ENCODE measurements at regions not wholly inside any gene's neighbourhood (a gene's known extent, or its start where the extent isn't known, plus 50 kb on each side); places are given as distances from the start of the nearest gene placed in this dataset.
"Not testable (repeated sequence)": the region's sequence is repeated elsewhere in the genome, so short reads cannot be mapped to it uniquely, and the experiment has no call there.

DNA sequence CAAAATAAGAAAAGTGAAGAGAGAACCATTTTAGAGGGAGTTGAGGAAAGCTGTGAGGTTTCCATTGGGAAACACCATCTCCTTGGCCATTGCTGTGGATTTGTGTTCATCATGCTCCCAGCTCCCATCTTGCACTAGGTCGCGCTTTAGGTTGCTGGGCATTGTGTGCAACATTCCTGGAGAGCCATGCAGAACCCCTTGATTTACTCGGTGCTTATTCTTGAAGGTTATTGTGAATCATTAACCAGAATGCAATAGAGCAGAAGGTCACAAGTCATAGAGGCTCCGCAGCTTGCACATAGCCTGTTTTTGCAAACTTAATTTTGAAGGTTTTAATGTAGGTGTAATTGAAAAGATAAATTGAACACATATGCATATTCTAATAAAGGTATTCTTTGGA lies 239.2 kb upstream of the IL12A start:
- DNase-seq, result no peak

DNA sequence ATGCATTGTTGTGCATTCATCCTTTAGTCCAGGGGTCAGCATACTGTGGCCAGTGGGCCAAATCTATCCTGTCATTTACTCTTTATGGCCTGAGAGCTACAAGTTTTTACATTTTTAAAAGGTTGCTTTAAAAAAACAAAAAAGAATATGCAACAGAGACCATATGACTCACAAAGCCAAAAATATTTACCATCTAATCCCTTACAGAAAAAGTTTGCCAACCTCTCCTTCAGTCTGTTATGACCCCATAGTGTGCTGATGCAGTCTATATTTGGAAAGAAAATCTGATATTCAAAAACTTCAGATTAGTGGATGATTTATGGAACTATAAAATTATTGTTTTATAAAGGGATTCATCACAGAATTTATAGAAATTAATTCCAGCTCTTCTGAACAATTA lies 237.5 kb upstream of the IL12A start:
- DNase-seq, result no peak

- no peak for DNase-seq
These were observed 236.9 kb upstream of the IL12A start for GRCh38 chr3:159751752-159752151.

DNA sequence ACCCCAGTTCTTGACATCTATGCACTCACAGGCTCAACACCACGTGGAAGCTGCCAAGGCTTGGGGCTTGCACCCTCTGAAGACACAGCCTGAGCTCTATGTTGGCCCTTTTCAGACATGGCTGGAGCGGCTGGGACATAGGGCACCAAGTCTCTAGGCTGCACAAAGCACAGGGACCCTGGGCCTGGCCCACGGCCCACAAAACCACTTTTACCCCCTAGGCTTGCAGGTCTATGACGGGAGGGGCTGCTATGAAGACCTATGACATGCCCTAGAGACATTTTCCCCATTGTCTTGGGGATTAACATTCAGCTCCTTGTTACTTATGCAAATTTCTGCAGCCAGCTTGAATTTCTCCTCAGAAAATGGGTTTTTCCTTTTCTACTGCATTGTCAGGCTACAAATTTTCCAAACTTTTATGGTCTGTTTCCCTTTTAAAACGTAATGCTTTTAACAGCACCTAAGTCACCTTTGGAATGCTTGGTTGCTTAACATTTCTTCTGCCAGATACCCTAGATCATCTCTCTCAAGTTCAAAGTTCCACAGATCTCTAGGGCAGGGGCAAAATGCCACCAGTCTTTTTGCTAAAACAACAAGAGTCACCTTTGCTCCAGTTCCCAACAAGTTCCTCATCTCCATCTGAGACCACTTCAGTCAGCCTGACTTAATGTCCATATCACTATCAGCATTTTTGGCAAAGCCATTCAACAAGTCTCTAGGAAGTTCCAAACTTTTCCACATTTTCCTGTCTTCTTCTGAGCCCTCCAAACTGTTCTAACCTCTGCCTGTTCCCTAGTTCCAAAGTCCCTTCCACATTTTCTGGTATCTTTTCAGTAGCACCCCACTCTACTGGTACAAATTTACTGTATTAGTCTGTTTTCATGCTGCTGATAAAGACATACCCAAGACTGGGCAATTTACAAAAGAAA lies 232.1 kb upstream of the IL12A start:
- DNase-seq, result not testable (repeated sequence)

GRCh38 chr3:159757341-159758060 lies 231.1 kb upstream of the IL12A start:
- DNase-seq, result no peak

DNA sequence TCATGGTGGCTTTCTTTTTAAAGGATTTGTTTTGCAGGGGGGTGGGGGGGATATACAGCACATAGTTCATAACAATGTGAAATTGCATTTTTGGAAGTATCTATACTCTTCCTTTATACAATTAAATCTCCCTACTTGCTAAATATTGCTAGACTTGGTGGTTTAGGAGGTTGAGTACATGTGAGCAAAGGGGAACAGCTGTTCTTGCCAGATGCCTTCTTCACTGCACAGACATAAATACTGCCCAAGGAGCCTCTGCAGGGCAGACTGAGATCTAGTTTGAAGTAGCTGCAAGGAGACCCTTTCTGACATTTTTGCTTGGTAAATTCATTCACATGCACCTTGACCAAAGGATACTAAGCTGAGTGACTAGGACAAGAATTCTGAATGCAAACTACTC lies 228.6 kb upstream of the IL12A start:
- no peak for DNase-seq

DNA sequence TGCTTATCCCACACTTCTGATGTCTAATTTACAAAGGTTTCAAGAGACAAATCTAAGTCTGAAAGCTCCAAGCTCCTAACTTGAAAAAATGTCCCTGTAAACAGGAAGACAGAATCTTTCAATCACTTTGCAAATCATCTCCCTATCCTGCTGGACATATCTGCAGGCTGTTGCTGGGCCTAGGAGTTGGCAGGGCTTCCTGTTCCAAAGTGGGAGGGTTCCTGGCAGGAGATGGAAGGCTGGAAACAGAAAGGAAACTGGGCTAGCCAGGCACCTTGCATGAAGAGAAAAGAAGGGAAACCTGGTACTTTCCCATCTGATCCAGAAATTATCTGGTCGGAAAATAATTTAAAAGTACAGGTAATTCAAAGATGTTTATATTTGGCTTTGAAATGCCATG lies 227.3 kb upstream of the IL12A start:
- no peak for DNase-seq

DNA sequence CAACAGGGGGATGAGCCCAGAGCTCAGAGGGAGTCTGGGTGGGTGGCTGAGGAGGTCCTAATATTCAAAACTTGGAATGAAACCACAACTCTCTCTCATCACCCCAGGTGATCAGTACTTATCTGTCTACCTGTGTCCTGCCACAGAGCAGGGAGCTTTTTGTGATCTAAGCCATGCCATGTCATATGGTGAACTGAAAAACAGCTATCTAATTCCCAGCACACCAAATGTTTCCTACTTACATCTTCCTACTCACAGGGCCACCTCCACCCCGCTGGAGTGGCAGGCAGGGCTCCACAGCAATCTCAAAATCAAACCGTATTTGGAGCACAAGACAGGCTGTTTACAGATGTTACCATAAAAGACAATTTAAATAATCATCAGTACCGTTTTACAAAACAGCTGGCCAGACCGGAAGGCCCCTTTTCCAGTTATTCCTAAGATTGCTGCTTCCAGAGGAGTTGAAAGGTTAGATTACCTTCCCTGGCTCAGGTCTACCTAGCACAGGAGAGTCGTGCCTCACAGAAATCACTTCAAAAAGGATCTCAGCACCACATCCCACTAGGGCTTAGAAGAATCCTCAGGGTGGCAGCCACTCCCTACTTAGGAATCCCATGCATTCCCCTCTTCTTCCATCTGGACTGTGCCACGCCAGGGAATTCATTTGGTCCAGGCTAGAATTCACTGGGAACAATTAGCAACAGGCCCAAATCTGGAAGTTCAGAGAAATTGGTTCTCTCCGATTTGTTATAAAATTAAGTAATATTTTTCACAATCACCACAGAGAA lies 226.6 kb upstream of the IL12A start:
- DNase-seq, result no peak

DNA sequence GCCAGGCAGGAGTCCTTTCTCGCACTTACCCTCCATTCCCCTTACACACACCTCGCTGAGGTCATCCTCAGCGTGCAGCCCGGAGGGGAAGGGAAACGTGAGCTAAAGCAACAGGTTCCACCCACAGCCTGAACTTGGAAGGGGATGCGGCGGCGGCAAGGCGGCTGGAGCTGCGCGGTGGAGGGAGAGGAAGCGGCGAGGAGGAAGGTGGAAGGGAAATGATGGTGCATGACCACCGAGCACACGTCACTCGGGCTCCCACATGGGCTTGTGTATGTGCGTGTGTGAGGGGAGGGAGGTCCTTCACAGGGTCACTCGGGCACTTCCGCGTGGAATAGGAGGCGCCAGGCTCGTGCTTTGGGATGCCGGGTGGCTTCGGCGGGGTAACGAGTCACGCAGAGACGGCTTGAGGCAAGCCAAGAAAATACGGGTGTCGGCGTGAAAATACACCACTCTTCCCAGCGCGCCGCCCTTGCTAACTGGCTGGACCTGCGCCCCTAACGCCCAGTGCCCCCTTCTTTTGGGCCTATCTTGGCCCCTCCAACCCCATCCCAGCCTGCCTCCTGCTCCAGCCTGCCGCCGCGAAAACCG lies 225.5 kb upstream of the IL12A start:
- DNase-seq, result peak; percentile 83

DNA sequence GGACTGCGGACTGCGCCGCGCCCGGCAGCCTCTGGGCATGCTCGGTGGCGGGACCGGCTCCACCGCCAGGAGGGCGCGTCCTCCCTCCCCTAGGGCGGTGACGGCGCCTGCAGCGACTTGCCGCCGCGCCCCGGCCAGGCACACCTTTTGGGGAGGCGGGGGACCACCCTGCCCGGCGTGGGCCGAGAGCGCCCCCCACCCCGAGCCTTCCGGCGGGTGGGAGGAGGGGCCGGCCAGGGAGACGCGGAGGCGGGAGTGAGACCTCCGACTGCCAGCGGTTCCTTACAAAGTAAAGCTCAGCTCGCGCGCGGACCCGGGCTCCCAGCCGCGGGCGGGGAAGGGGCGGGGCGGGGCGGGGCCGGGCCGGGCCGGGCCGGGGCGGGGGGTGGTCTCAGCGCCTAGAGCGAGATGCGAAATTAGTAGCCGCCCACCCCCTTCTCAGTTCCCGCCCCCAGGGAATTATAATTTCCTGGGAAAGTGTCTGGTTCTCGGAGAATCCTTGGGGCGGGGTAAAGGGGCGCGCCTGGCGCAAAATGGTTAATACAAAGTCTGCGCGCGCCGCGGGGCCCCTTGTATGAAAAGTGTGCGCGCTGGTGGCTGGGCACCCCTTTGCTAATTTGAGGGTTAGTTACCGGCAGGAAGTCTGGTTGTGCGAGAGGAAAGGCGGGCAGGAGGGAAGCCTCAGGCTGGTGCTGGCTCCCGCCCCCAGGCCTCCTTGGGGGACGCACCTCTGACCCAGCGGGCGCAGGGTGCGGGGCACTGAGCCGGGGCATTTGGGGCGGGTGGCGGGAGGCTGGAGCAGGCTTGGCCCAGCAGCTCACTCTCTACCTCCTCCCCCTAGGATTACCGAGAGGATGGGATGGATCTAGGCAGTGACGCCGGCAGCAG lies 224.8 kb upstream of the IL12A start:
- DNase-seq, result peak; percentile 68

DNA sequence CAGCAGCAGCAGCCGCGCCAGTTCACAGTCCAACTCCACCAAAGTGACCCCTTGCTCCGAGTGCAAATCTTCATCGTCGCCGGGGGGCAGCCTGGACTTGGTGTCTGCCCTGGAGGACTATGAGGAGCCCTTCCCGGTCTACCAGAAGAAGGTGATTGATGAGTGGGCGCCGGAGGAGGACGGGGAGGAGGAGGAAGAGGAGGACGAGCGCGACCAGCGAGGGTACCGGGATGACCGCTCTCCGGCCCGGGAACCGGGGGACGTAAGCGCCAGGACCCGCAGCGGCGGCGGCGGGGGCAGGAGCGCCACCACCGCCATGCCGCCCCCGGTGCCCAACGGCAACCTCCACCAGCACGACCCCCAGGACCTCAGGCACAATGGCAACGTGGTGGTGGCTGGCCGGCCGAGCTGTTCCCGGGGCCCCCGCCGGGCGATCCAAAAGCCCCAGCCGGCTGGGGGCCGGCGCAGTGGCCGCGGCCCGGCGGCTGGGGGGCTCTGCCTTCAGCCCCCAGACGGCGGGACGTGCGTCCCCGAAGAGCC lies 224.1 kb upstream of the IL12A start:
- no peak for DNase-seq

DNA sequence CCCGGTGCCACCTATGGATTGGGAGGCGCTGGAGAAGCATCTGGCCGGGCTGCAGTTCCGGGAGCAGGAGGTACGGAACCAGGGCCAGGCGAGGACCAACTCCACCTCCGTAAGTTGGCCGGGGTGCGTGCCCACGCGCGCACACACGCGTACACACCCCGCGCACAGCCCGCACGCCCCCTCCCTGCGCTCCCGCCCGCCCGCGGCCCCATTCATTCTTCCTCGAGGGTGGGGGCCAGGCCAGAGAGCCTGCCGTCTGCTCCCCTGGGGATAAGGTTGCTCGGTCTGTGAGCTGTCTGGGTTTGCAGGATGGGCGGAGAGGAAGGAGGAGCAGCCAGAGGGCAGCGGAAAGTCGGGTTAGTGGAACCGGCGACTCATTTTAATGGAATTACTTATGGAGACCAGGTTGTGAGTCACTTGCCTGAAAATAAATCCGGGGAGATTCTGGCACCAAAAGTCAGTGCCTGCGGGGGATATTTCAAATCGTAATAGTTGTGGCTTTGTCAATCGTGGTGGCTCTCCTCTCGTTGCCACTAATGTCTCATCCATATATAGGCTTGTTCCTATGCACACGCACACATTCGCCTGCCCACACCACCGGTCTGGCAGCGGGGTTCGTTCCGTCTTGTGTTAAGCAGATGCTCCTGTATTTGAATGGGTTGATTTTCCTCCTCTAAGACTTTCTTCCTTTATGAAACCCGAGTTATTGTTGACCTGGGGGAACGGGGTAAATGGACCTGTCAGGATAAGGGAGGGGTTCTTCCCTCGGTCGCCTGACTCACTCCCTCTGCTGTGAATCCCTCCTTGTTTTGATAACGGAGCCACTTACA lies 223.4 kb upstream of the IL12A start:
- DNase-seq, result no peak

- no peak for DNase-seq
These were observed 222.8 kb upstream of the IL12A start for GRCh38 chr3:159765860-159766294.

DNA sequence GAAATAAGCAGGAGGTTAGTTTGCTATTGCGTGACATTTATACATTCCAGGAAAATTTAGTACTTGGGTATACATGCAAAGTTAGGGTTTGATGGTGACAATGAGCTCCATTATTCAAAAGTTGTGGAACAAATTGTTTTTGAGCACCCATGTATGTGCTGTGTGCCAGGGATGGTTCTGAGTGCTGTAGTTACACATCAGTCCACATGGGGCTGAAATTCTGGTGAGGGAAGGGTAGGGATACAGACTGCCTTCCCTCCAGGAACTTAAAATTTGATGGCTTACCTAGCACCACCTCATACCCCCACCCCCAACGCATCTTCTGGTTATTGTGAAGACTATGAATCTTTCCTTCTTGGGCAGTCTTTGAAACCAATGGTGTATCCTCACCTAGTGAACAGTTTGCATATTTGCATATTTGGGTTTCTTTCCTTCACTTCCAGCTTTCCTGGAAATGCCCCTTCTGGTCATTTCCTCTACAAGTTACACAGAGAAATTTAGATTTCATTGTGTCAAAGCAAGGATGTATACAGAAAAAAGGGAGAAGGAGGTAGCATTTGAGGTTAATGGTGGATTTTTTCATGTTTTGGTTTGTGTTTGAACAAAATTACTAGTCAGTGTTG lies 222.0 kb upstream of the IL12A start:
- DNase-seq, result no peak

DNA sequence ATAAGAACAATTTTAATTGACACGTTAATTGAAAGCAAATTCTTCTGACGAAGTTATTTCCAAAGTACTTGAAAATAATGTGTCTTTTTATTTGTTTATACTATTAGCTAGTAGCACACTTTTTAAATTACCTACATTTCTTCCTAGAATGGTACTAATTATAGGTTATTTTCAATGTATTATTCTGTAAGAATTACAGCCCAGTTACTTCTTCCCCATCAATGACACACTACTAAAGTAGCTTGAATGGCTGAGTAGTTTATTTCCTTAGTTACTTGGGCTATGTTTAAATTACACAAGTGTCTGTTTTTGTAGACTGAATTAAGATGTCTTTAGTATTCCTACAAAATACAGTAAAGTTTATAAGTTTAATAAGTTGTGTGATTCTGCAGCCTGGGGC lies 217.6 kb upstream of the IL12A start:
- DNase-seq, result no peak

GRCh38 chr3:159771865-159772611 lies 216.6 kb upstream of the IL12A start:
- no peak for DNase-seq

DNA sequence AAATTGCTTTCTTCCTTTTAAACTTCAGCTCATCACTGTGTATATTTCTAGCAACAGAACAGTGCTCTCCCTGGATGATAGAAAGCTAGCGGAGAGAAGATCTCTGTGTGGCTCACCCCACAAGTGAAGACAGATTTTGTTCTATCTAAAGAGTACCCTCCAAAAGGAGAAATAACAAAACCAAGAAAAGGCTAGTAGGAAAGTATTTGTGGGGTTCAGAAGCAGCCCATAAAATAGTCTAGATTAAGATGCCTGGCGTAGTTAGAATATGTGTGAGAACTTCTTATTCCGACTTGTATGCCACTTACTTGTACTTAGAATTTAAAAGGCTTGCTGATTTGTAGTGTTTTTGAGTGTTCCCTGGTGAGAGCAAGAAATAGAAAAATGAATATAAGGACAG lies 214.9 kb upstream of the IL12A start:
- no peak for DNase-seq

DNA sequence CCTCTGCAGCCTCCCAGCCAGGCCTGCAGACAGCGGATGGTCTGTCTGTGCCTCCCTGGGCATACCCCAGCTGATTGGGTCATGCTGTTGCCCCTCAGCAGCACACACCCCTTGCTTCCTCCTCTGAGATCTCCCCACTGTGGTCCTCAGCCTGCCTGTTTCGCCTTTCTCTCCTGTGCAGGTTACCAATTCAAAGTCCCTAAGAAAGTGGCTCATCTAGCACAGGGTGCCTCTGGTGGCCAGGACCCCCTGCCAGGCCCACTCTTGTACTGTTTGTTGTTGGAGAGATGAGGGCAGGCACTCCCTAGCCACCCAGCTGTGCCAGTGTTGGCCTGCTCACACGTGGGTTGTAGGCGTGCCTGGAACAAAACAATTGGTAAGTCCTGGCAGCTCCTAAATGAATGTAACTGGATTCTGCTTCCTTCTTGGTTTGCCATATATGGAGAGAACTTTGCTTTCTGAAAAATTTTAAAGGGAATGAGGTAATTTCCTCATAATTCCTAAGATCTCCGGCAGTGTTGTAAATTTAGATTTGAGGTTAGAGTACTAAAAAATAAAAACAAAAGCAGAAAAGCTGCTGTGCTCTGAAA lies 213.2 kb upstream of the IL12A start:
- DNase-seq, result no peak

GRCh38 chr3:159776779-159777178 lies 211.9 kb upstream of the IL12A start:
- DNase-seq, result no peak
